ENCODE measurements at regions not wholly inside any gene's neighbourhood (a gene's known extent, or its start where the extent isn't known, plus 50 kb on each side); places are given as distances from the start of the nearest gene placed in this dataset.

DNA sequence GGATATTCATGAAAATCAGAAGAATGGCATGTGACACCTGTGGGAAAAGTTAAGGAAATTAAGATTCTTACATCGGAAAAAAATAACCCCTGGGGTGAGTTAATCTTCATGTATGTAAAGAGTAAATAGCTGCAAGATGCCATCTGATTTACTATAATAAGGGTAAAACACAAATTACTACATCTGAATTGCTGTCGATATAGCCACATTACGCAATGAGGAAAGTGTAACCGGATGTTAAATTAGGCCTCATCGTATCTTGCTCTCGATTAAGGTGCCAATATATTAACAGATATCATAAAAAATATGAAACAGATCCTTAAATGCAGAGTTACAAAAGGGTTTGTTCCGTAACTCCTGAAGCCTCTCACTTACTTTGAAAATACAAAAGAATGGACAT, 87.4 kb upstream of the ID4 start:
- DNase-seq (ENCODE audit: low spot score), result no peak
- H3K27ac Mint-ChIP-seq, result no peak overlapping the region
- no peaks in the 10 kb centered on the region for H3K27me3 Mint-ChIP-seq (ENCODE audit: insufficient read depth)
- no peak overlapping the region for H3K4me3 Mint-ChIP-seq
- H3K36me3 Mint-ChIP-seq (ENCODE audit: low read depth), result no peaks in the 10 kb centered on the region
- H3K9me3 Mint-ChIP-seq, result no peaks in the 10 kb centered on the region
- no peaks in the 10 kb centered on the region for H3K4me1 Mint-ChIP-seq (ENCODE audit: low read depth)
- intact Hi-C loops (cut with micrococcal nuclease), result no loop called here

DNA sequence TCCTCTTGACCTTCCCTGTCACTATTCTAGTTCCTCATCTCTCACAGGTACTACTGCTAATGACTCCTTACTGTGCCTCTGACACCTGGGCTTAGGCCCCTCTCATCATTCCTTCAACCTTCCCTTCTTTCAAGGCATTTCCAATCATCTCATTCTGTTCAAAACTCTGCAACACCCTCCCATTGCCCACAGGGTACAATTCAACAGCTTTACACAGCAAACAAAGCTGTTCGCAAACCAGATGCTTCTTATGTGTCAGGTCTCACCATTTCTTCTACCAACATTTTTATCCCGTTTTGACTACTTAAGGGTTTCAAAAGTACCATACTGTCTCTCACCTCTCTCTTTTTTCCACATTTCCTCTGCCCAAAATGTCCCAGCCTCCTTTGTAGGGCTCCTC, 84.4 kb upstream of the ID4 start:
- no peak overlapping the region for H3K27ac Mint-ChIP-seq
- no peak overlapping the region for H3K4me3 Mint-ChIP-seq
- no peaks in the 10 kb centered on the region for H3K9me3 Mint-ChIP-seq
- intact Hi-C loops (cut with micrococcal nuclease), result no loop called here
- H3K36me3 Mint-ChIP-seq (ENCODE audit: low read depth), result no peaks in the 10 kb centered on the region
- DNase-seq (ENCODE audit: low spot score), result no peak
- no peaks in the 10 kb centered on the region for H3K4me1 Mint-ChIP-seq (ENCODE audit: low read depth)
- no peaks in the 10 kb centered on the region for H3K27me3 Mint-ChIP-seq (ENCODE audit: insufficient read depth)

DNA sequence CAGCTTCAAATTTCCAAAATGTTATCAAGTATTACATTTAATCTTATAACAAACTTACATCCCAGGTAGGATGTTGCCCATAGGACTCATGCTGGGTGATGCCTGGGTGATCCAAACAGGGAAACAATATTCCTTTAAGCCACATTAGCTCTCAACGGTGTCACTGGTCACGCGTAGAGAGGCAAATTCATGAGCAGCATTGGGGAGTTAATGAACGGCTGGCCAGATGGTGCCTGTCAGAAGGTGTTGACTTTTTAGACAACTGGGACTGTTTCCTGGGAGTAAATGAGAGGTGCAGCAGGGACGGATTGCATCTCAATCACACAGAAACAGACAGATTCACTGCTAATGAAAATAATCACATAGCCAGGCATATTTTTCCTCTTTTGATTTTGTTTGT, 83.3 kb upstream of the ID4 start:
- Mint-ChIP-seq H3K27me3 (ENCODE audit: insufficient read depth) (no peaks in the 10 kb centered on the region), H3K4me3 (no peak overlapping the region), H3K36me3 (ENCODE audit: low read depth) (no peaks in the 10 kb centered on the region), H3K27ac (no peak overlapping the region), H3K9me3 (no peaks in the 10 kb centered on the region), H3K4me1 (ENCODE audit: low read depth) (no peaks in the 10 kb centered on the region)
- DNase-seq (ENCODE audit: low spot score), result no peak
- intact Hi-C loops (cut with micrococcal nuclease), result no loop called here

DNA sequence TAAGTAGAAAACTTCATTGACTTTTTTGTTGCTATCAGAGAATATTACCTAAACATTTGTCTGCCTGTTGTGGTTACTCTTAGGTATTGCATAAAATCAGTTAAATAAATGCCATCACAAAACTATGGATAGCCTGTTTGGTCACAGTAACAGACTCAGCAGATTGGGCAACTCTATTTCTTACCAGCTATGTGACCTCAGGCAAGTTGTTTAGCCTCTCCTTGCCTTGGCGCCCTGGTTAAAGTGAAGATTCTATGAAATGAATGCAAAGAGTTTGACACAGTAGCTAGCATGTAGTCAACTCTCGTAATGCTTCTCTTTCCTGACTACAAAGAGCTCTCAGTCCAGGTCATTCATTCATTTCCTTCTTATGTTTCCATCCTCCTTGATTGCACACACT, 82.5 kb upstream of the ID4 start:
- no peaks in the 10 kb centered on the region for H3K9me3 Mint-ChIP-seq
- H3K27me3 Mint-ChIP-seq (ENCODE audit: insufficient read depth), result no peaks in the 10 kb centered on the region

DNA sequence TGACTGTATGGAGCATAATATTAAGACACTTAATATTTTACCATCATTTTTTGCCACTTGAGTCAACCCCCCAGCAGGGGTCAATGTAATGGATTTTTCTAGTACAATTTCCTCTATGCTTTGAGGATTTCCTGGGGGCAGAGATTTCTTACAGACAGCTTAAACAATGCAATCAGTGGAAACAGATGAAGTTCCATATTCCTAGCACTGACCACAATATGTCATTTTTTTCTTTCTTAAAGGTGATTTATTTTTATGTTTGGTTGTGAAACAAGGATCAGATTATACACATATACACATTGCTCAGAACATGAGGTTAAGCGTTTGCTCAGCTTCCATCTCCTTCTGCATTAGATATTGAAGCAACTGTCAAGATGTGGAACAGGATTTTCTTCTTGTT, 82.0 kb upstream of the ID4 start:
- Mint-ChIP-seq H3K4me1 (ENCODE audit: low read depth) (no peaks in the 10 kb centered on the region), H3K36me3 (ENCODE audit: low read depth) (no peaks in the 10 kb centered on the region), H3K4me3 (no peak overlapping the region), H3K9me3 (no peaks in the 10 kb centered on the region), H3K27ac (no peak overlapping the region), H3K27me3 (ENCODE audit: insufficient read depth) (no peaks in the 10 kb centered on the region)
- no peak for DNase-seq (ENCODE audit: low spot score)
- intact Hi-C loops (cut with micrococcal nuclease), result no loop called here

More for the DNA sequence above, 82.5 kb upstream of the ID4 start:
- Mint-ChIP-seq H3K27ac (no peak overlapping the region), H3K4me1 (ENCODE audit: low read depth) (no peaks in the 10 kb centered on the region), H3K4me3 (no peak overlapping the region), H3K36me3 (ENCODE audit: low read depth) (no peaks in the 10 kb centered on the region)
- no peak for DNase-seq (ENCODE audit: low spot score)
- intact Hi-C loops (cut with micrococcal nuclease), result no loop called here

DNA sequence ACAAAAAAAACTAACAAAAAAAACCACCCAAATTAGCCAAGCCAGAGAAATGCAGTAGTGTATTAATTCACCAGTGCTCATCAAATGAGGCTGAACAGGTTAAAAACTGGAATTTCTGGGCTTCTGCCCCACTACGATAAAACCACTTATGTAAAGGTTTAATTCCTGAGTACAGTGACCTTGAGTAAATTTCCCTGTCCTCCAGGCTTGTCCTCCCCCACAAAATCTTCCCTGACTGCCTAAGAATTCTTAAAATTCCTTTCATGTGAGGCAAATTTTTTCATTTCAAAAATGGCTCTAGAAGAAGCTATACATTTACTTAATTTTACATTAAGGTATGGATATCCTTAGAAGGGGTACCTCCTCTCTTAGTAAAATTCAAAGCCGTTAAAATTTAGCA, 80.1 kb upstream of the ID4 start:
- intact Hi-C loops (cut with micrococcal nuclease), result no loop called here
- H3K36me3 Mint-ChIP-seq (ENCODE audit: low read depth), result no peaks in the 10 kb centered on the region
- no peaks in the 10 kb centered on the region for H3K4me1 Mint-ChIP-seq (ENCODE audit: low read depth)

DNA sequence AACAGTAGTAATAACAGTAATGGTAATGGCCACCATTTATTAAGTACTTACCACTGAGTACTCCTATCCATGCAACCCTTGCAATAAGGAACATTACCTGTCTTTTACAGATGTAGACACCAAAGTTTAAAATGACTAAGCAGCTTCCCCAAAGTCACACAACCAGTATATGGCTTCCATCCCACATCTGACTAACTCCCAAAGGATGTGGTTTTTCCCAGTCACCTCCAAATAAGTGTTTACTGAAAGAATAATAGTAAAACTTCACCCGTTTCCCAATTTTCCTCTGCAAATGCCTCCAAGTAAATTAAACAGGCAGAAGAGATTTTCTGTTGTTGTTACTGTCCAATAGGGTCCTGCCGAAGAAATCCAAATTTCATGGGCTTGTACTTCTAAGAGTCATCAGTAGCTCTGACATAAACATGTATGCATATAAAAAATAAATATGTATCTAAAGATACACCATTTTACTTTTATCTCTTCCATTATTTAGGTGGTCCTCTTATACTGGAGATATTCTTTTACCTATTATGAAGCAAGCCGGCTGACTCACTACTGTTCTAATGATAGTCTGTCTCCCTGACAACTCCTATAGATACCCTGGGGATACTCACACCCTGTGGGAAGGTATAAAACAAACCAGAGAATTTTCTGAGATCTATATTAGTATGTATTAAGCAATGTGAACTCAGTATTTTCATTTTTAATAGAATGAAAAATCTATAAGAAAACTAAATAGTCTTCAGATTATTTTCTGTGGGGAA, 77.9 kb upstream of the ID4 start:
- H3K27me3 Mint-ChIP-seq (ENCODE audit: insufficient read depth), result no peaks in the 10 kb centered on the region
- no peak for DNase-seq (ENCODE audit: low spot score)
- H3K9me3 Mint-ChIP-seq, result no peaks in the 10 kb centered on the region
- intact Hi-C loops (cut with micrococcal nuclease), result no loop called here
- H3K36me3 Mint-ChIP-seq (ENCODE audit: low read depth), result no peaks in the 10 kb centered on the region
- H3K4me3 Mint-ChIP-seq, result no peak overlapping the region
- no peak overlapping the region for H3K27ac Mint-ChIP-seq
- no peaks in the 10 kb centered on the region for H3K4me1 Mint-ChIP-seq (ENCODE audit: low read depth)

More for the DNA sequence above, 80.1 kb upstream of the ID4 start:
- no peak for DNase-seq (ENCODE audit: low spot score)
- Mint-ChIP-seq H3K9me3 (no peaks in the 10 kb centered on the region), H3K27ac (no peak overlapping the region), H3K4me3 (no peak overlapping the region), H3K27me3 (ENCODE audit: insufficient read depth) (no peaks in the 10 kb centered on the region)

DNA sequence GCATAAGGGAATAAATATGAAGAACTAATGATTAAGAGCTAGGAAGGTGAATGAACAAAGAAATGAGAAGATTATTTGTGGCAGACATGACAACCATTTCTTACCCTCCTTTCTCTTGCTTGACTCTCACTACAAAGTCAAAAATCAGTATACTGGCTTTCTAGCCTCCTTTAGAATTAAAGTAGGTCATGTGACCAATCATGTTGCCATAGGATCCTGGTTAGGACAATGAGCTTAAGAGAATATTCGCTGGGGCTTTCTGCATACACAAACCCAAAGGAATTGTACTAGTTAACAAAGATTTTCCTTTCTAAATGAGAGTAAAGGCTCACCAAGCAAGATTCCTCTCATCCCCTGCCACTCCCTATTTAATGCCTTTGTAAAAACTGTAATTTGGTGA, 76.0 kb upstream of the ID4 start:
- DNase-seq (ENCODE audit: low spot score), result no peak
- intact Hi-C loops (cut with micrococcal nuclease), result no loop called here
- Mint-ChIP-seq H3K4me3 (no peak overlapping the region), H3K27ac (no peak overlapping the region), H3K36me3 (ENCODE audit: low read depth) (no peaks in the 10 kb centered on the region), H3K9me3 (no peaks in the 10 kb centered on the region), H3K27me3 (ENCODE audit: insufficient read depth) (no peaks in the 10 kb centered on the region), H3K4me1 (ENCODE audit: low read depth) (no peaks in the 10 kb centered on the region)

DNA sequence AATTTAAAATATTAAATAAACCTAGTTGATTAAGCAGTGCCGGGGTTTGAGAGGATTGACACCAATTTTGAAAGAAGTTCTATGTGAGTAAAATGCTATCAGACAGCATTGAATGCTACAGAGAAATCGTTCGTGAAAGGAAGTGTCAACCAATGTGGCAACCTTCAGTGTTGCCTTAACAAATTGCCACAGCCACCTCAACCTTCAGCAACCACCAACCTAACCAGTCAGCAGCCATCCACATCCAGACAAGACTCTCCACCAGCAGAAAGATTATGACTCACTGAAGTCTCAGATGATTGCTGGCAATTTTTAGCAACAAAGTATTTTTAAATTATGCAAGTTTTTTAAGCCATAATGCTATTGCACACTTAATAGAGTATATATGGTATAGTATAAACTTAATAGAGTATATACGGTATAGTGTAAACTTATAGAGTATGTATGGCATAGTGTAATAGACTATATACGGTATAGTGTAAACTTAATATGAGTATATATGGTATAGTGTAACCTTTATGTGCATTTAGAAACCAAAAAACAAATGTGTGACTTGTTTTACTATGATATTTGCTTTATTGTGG, 65.3 kb upstream of the ID4 start:
- no peak overlapping the region for H3K4me3 Mint-ChIP-seq
- no peaks in the 10 kb centered on the region for H3K9me3 Mint-ChIP-seq
- H3K27ac Mint-ChIP-seq, result no peak overlapping the region
- intact Hi-C loops (cut with micrococcal nuclease), result no loop called here
- peak; percentile 14 for DNase-seq (ENCODE audit: low spot score)
- no peaks in the 10 kb centered on the region for H3K27me3 Mint-ChIP-seq (ENCODE audit: insufficient read depth)
- no peaks in the 10 kb centered on the region for H3K36me3 Mint-ChIP-seq (ENCODE audit: low read depth)
- H3K4me1 Mint-ChIP-seq (ENCODE audit: low read depth), result no peaks in the 10 kb centered on the region

DNA sequence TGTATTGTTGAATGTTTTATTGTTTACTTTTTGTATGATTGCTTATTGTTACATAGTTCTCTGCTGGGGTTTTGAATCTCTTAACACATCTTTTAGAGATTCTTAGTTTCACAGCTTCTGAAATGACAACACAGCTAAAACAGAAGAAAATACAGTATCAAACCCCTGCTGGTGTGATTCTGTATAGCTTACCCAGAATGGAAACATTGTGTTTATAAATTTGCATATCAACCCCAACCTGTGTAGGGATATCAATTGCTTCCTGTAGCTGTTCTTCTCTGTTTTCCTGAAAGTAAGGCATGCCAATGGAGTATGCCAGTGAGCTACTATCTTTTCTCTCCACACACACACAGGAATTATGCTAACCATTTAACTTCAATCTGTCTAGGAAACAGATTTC, 64.3 kb upstream of the ID4 start:
- H3K27ac Mint-ChIP-seq, result no peak overlapping the region
- H3K27me3 Mint-ChIP-seq (ENCODE audit: insufficient read depth), result no peaks in the 10 kb centered on the region
- H3K9me3 Mint-ChIP-seq, result no peaks in the 10 kb centered on the region
- DNase-seq (ENCODE audit: low spot score), result no peak
- H3K4me1 Mint-ChIP-seq (ENCODE audit: low read depth), result no peaks in the 10 kb centered on the region
- intact Hi-C loops (cut with micrococcal nuclease), result no loop called here
- H3K36me3 Mint-ChIP-seq (ENCODE audit: low read depth), result no peaks in the 10 kb centered on the region
- no peak overlapping the region for H3K4me3 Mint-ChIP-seq

DNA sequence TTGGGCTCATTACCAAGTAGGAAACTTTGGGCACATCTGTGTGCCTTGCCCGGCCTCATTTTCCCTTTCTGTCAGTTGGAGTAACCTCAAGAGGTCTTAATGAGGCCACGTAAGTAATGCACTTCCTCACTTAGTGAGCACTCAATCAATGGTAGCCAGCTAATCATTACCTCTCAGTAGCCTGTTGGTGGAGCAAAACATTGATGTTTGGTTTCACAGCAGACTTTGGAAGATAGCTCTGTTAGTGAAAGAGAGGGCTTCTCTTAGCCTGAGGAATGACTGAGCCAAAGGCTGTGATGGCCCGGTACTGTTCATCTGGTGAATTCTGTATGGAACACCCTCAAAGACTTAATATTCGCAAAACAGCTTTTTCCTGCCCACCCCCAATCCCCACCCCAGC, 55.9 kb upstream of the ID4 start:
- no peak overlapping the region for H3K27ac Mint-ChIP-seq
- intact Hi-C loops (cut with micrococcal nuclease), result no loop called here

DNA sequence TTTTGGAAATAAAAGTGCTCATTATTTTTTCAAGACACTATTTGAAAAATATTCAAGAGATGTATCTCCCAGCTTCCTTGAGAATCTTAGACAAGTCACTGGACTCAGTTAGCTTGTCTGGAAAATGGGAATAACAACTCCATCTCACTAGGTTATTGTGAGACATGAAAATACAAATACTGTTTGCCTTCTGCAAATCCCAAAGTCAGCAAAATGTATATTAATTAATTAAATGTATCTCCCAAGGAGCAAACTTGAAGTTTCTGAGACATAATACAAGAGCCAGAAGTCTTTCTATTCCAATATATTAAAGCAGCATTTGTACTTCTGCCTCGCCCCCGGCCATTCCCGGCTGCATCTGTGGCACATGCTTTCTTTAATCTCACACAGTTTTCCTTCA, 54.6 kb upstream of the ID4 start:
- Mint-ChIP-seq H3K27me3 (ENCODE audit: insufficient read depth) (no peaks in the 10 kb centered on the region), H3K4me1 (ENCODE audit: low read depth) (no peaks in the 10 kb centered on the region), H3K9me3 (peaks cover 3% of the 10 kb centered on the region), H3K4me3 (no peak overlapping the region), H3K36me3 (ENCODE audit: low read depth) (no peaks in the 10 kb centered on the region), H3K27ac (no peak overlapping the region)
- intact Hi-C loops (cut with micrococcal nuclease), result no loop called here
- no peak for DNase-seq (ENCODE audit: low spot score)

More for the DNA sequence above, 55.9 kb upstream of the ID4 start:
- Mint-ChIP-seq H3K36me3 (ENCODE audit: low read depth) (no peaks in the 10 kb centered on the region), H3K4me3 (no peak overlapping the region), H3K4me1 (ENCODE audit: low read depth) (no peaks in the 10 kb centered on the region), H3K9me3 (peaks cover 3% of the 10 kb centered on the region), H3K27me3 (ENCODE audit: insufficient read depth) (no peaks in the 10 kb centered on the region)
- DNase-seq (ENCODE audit: low spot score), result no peak

Measured in activated T-helper 1 cell treated with anti-CD3 and anti-CD28 coated beads, Interleukin-12 subunit alpha, Interleukin-12 subunit beta, Interleukin-2, Interleukin-4 antibody, amounts not matched to agents 30 ng/mL and 10 ng/mL and 1 ng/mL, durations not matched to agents 14 hours and 24 hours and 36 hours (primary cell).